K562 (cell line): ENCODE measurements at regions not wholly inside any gene's neighbourhood (a gene's known extent, or its start where the extent isn't known, plus 50 kb on each side); places are given as distances from the start of the nearest gene placed in this dataset.

Source experiments
- ATAC-seq: fragments of 200-7000 bp; cut with Tn5 transposase; 3 replicates; pipeline ENCODE4 v1.9.1; 2020; ENCODE audit warnings: moderate library complexity
- BruUV-seq: library from RNA; stranded (reverse); fragments of 400-500 nt; replicated peaks from 2 replicates; lab custom pipeline; 2021; lab: Mats Ljungman, UMichigan
- CTCF ChIA-PET: fragments of 300-600 bp; formaldehyde crosslinking; extraction: SDS; loops from one replicate; lab custom pipeline; 2021; ENCODE audit warnings: low intra/inter-chr PET ratio; lab: Yijun Ruan, JAX
- POLR2A ChIA-PET: fragments of 300-600, 350-650 bp; sonication (Branson Sonifier 250); formaldehyde crosslinking; extraction: SDS; loops from one replicate; lab custom pipeline; 2021; ENCODE audit warnings: antibody characterized with exemption, inconsistent platforms; lab: Yijun Ruan, JAX
- DNase-seq, 4 experiments: peaks; one replicate each; pipeline versions ENCODE4 v3.0.0 to v3.0.0-alpha.2; 2011 to 2018; ENCODE audit warnings: low spot score in 3 of 4, mixed read lengths in 3 of 4; ENCODE audit errors: extremely low read depth in 1 of 4
- FAIRE-seq: peaks from 2 replicates; lab custom pipeline; 2011; peaks lifted over from hg19 to GRCh38; lab: Jason Lieb, UNC
- H2AFZ ChIP-seq: 2 replicates; pipeline ENCODE4 v1.6.0; 2011; ENCODE audit warnings: low read depth, low read length, control low read depth, inconsistent platforms
- H3K27ac ChIP-seq: fragments of 200-600 bp; 3 replicates; pipeline ENCODE4 v1.8.0; 2011; ENCODE audit warnings: low read depth, mild to moderate bottlenecking, control low read depth, inconsistent platforms, low read length, moderate library complexity, mixed read lengths; ENCODE audit errors: extremely low read depth
- H3K27me3 ChIP-seq, 2 experiments: fragments of 300-600 bp in 1 of 2; 2 replicates in 1 of 2; 3 replicates in 1 of 2; pipeline versions ENCODE4 v1.6.0 to v1.8.0; 2011; ENCODE audit warnings: inconsistent platforms in 2 of 2, low read length in 2 of 2, mild to moderate bottlenecking in 1 of 2, mixed read lengths in 1 of 2, moderate library complexity in 1 of 2; ENCODE audit not compliant: control insufficient read depth in 2 of 2, insufficient read depth in 2 of 2
- H3K36me3 ChIP-seq: fragments of 300-600 bp; 3 replicates; pipeline ENCODE4 v1.8.0; 2011; ENCODE audit warnings: mild to moderate bottlenecking, low read length, inconsistent platforms; ENCODE audit not compliant: control insufficient read depth, insufficient read depth
- H3K4me1 ChIP-seq, 2 experiments: fragments of 200-600 bp in 1 of 2; replicated peaks in 1 of 2; 2 replicates in 1 of 2; 3 replicates in 1 of 2; pipeline versions ENCODE4 v1.5.1 to v1.8.0; 2011; ENCODE audit warnings: inconsistent platforms in 2 of 2, low read length in 2 of 2, mild to moderate bottlenecking in 1 of 2, mixed read lengths in 1 of 2, moderate library complexity in 1 of 2; ENCODE audit not compliant: control insufficient read depth in 2 of 2, insufficient read depth in 2 of 2
- H3K4me2 ChIP-seq: 2 replicates; pipeline ENCODE4 v1.6.1; 2011; ENCODE audit warnings: low read length, control low read depth, inconsistent platforms, mixed read lengths; ENCODE audit not compliant: insufficient read depth
- H3K4me3 ChIP-seq: fragments of 200-600 bp; sonication (generic), shearing (Covaris generic); 2 replicates; pipeline ENCODE4 v1.5.1; 2016; ENCODE audit warnings: control low read depth, inconsistent platforms
- H3K79me2 ChIP-seq: fragments of 200-600 bp; 3 replicates; pipeline ENCODE4 v1.8.0; 2011; ENCODE audit warnings: low read length, inconsistent platforms; ENCODE audit not compliant: control insufficient read depth, insufficient read depth
- H3K9ac ChIP-seq, 2 experiments: 2 replicates each; pipeline versions ENCODE4 v1.6.0 to v1.6.1; 2011; ENCODE audit warnings: low read depth in 2 of 2, low read length in 2 of 2, control low read depth in 1 of 2, inconsistent platforms in 1 of 2, mild to moderate bottlenecking in 1 of 2, mixed read lengths in 1 of 2; ENCODE audit not compliant: insufficient read depth in 1 of 2
- H3K9me1 ChIP-seq: one replicate; pipeline ENCODE4 v1.6.0; 2011; ENCODE audit warnings: inconsistent platforms, mild to moderate bottlenecking, low read length, moderate library complexity; ENCODE audit not compliant: control insufficient read depth, insufficient read depth
- H3K9me3 ChIP-seq: replicated peaks from 2 replicates; pipeline ENCODE4 v1.5.1; 2011; ENCODE audit warnings: low read depth, low read length, inconsistent platforms; ENCODE audit not compliant: control insufficient read depth, insufficient read depth
- H4K20me1 ChIP-seq: replicated peaks from 2 replicates; pipeline ENCODE4 v1.6.1; 2011; ENCODE audit warnings: low read length, inconsistent platforms, mixed read lengths; ENCODE audit not compliant: control insufficient read depth, insufficient read depth
- C11orf30 ChIP-seq: fragments of 450-650 bp; IDR thresholded peaks from 2 replicates; pipeline ENCODE4 v1.6.1; 2016; ENCODE audit warnings: low read depth, mild to moderate bottlenecking
- DDX20 ChIP-seq: fragments of 450-650 bp; IDR thresholded peaks from 2 replicates; pipeline ENCODE4 v1.6.1; 2016; ENCODE audit warnings: missing genetic modification characterization, low read depth, mild to moderate bottlenecking, missing compliant biosample characterization, moderate library complexity
- EP300 ChIP-seq: IDR thresholded peaks from 2 replicates; pipeline ENCODE4 v1.6.1; 2012; ENCODE audit warnings: low read length, improper control_type of control experiment
- KDM2B ChIP-seq: fragments of 250-450 bp; sonication (Bioruptor Pico); IDR thresholded peaks from 2 replicates; pipeline ENCODE4 v1.8.0; 2021; ENCODE audit warnings: mild to moderate bottlenecking, moderate library complexity
- NELFE ChIP-seq: IDR thresholded peaks from 2 replicates; pipeline ENCODE4 v1.6.1; 2011; ENCODE audit warnings: mild to moderate bottlenecking; ENCODE audit not compliant: insufficient read depth, insufficient read length
- NFIC ChIP-seq: fragments of 450-650 bp; IDR thresholded peaks from 2 replicates; pipeline ENCODE4 v1.6.1; 2017; ENCODE audit warnings: mild to moderate bottlenecking, inconsistent platforms
- SMAD3 ChIP-seq: fragments of 450-650 bp; formaldehyde crosslinking; conservative IDR thresholded peaks from 2 replicates; pipeline ENCODE4 v1.4.0; 2020; ENCODE audit warnings: mild to moderate bottlenecking
- TOE1 ChIP-seq, 2 experiments: fragments of 450-650 bp in 1 of 2; sonication (generic) in 1 of 2; formaldehyde crosslinking in 1 of 2; IDR thresholded peaks; 2 replicates each; pipeline versions ENCODE4 v1.7.1 to v1.8.0; 2016 to 2022; ENCODE audit warnings: borderline replicate concordance in 2 of 2, mild to moderate bottlenecking in 2 of 2, antibody characterized with exemption in 1 of 2, inconsistent platforms in 1 of 2, low read depth in 1 of 2, missing genetic modification reagents in 1 of 2, moderate library complexity in 1 of 2
- XRCC3 ChIP-seq: fragments of 450-650 bp; IDR thresholded peaks from 2 replicates; pipeline ENCODE4 v1.6.1; 2017; ENCODE audit warnings: mild to moderate bottlenecking, moderate library complexity
- ZBTB17 ChIP-seq: fragments of 450-650 bp; formaldehyde crosslinking; IDR thresholded peaks from 2 replicates; pipeline ENCODE4 v1.4.0; 2020; ENCODE audit warnings: mild to moderate bottlenecking
- WGBS: fragments of 100-300 bp; shearing (Covaris generic); methylation state at CpG from one replicate; pipeline ENCODE4 v1.1.6; 2016; ENCODE audit warnings: low coverage, mixed read lengths; ENCODE audit not compliant: insufficient coverage; ENCODE audit errors: missing lambda C conversion rate; 5-methylcytosine and 5-hydroxymethylcytosine counted together
- in situ Hi-C: fragments of 300-500 bp; cut with MboI; formaldehyde crosslinking; loops from 4 replicates; pipeline ENCODE4 v1.15.0; 2018; ENCODE audit warnings: inconsistent platforms, mixed read lengths
- intact Hi-C: fragments of 100-400 bp; cut with micrococcal nuclease; formaldehyde crosslinking; loops from 2 replicates; pipeline ENCODE4 v1.14.2; 2022
- TF ChIP-seq, protein P1 (sequence below): IDR thresholded peaks from 2 replicates; pipeline ENCODE4 v1.6.1; 2012; ENCODE audit warnings: low read depth, low read length, improper control_type of control experiment, borderline replicate concordance
- TF ChIP-seq, protein P2 (sequence below): fragments of 450-650 bp; IDR thresholded peaks from 2 replicates; pipeline ENCODE4 v1.6.1; 2014; ENCODE audit warnings: low read depth, mild to moderate bottlenecking, moderate library complexity, borderline replicate concordance

DNA sequence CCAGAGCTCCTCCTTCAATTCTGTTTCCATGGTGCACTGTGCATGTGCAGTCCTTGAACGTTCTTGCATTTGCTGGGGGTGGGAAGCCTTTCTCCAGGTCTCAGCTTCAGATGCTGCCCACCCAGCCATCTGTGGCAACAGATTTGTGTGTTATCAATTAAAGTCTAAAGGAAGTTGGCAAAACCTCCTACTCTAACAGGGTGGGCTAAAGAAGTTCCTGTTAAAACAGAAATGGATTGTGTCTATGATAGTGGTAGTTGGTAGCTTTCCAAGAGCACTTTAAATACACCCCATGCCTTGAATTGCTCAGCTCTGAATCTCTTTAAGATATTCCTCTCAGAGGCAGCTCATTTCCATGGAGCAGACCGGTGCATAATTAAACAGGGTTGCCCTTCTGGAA, 488.0 kb upstream of the SUCLG2 start:
- ChIA-PET POLR2A (no interaction called here), CTCF (no interaction called here)
- H3K27me3 ChIP-seq = no peaks in the 10 kb centered on the region
- no peak overlapping the region for H3K27ac ChIP-seq
- ATAC-seq (no peak), DNase-seq (no peak), FAIRE-seq (no peak)
- intact Hi-C loops = no loop called here
- no peaks in the 10 kb centered on the region for H3K36me3 ChIP-seq
- in situ Hi-C loops = no loop called here
- no peaks in the 10 kb centered on the region for H3K9me1 ChIP-seq
- H4K20me1 ChIP-seq = no peaks in the 10 kb centered on the region
- no peaks in the 10 kb centered on the region for H3K79me2 ChIP-seq
- no peak overlapping the region for H3K9ac ChIP-seq
- TF ChIP-seq KDM2B (CRISPR knock-in tag) (no peak), ZBTB17 (CRISPR knock-in tag) (no peak), DDX20 (no peak)
- H3K9me3 ChIP-seq = no peaks in the 10 kb centered on the region
- H3K4me2 ChIP-seq = no peak overlapping the region
- no peak overlapping the region for H3K4me3 ChIP-seq
- H3K4me1 ChIP-seq = no peaks in the 10 kb centered on the region
- WGBS = 17% methylated on average over 1 of the region's 2 CpGs
- H2AFZ ChIP-seq = no peak overlapping the region
- BruUV-seq = no TSS peak

DNA sequence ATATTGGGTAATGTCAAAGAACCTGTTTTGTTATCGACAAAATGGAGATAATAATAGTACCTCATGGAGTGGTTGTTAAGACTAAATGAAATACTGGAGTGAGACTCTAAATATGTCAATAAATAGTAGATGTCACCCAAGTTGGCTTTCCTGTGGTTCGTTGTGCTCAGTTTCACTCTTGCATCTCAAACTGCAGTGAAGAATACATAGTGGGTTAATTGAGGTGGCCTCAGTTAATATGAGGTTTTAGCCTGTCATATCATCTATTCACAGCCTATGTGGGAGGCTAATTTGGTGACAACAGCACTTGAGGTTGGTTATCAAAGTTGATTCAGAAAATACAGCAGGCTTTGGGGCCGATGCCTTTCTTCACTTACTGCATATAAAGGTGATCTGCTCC, 485.5 kb upstream of the SUCLG2 start:
- ChIA-PET CTCF (no interaction called here), POLR2A (no interaction called here)
- no peak for TF ChIP-seq NFIC
- no peak for TF ChIP-seq SMAD3 (CRISPR knock-in tag)
- TF ChIP-seq, protein P1, sequence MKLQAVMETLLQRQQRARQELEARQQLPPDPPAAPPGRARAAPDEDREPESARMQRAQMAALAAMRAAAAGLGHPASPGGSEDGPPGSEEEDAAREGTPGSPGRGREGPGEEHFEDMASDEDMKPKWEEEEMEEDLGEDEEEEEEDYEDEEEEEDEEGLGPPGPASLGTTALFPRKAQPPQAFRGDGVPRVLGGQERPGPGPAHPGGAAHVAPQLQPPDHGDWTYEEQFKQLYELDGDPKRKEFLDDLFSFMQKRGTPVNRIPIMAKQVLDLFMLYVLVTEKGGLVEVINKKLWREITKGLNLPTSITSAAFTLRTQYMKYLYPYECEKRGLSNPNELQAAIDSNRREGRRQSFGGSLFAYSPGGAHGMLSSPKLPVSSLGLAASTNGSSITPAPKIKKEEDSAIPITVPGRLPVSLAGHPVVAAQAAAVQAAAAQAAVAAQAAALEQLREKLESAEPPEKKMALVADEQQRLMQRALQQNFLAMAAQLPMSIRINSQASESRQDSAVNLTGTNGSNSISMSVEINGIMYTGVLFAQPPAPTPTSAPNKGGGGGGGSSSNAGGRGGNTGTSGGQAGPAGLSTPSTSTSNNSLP = no peak
- TF ChIP-seq NELFE = no peak
- no peak for TF ChIP-seq EP300
- TF ChIP-seq C11orf30 = no peak
- TF ChIP-seq XRCC3 = no peak
- TF ChIP-seq, protein P2, sequence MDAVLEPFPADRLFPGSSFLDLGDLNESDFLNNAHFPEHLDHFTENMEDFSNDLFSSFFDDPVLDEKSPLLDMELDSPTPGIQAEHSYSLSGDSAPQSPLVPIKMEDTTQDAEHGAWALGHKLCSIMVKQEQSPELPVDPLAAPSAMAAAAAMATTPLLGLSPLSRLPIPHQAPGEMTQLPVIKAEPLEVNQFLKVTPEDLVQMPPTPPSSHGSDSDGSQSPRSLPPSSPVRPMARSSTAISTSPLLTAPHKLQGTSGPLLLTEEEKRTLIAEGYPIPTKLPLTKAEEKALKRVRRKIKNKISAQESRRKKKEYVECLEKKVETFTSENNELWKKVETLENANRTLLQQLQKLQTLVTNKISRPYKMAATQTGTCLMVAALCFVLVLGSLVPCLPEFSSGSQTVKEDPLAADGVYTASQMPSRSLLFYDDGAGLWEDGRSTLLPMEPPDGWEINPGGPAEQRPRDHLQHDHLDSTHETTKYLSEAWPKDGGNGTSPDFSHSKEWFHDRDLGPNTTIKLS = no peak
- TF ChIP-seq TOE1 (IDR thresholded peaks at IDR 0.05; ENCODE audit: borderline replicate concordance) = no peak
- no peak for TF ChIP-seq TOE1 (CRISPR knock-in tag; IDR thresholded peaks at IDR 0.05; ENCODE audit: borderline replicate concordance, low read depth)

More for the DNA sequence above, 485.5 kb upstream of the SUCLG2 start:
- H3K4me1 ChIP-seq = no peaks in the 10 kb centered on the region
- intact Hi-C loops (no loop called here), in situ Hi-C loops (no loop called here)
- 3% methylated on average over 3 of the region's 3 CpGs for WGBS
- no peak overlapping the region for H3K4me3 ChIP-seq
- no peaks in the 10 kb centered on the region for H3K79me2 ChIP-seq
- no peak overlapping the region for H3K27ac ChIP-seq
- no peak overlapping the region for H3K9ac ChIP-seq
- no peaks in the 10 kb centered on the region for H4K20me1 ChIP-seq
- H3K9me1 ChIP-seq = no peaks in the 10 kb centered on the region
- no peak overlapping the region for H2AFZ ChIP-seq
- no peaks in the 10 kb centered on the region for H3K9me3 ChIP-seq
- H3K36me3 ChIP-seq = no peaks in the 10 kb centered on the region
- BruUV-seq = no TSS peak
- no peak for DNase-seq
- no peaks in the 10 kb centered on the region for H3K27me3 ChIP-seq
- no peak for ATAC-seq
- no peak for FAIRE-seq
- no peak overlapping the region for H3K4me2 ChIP-seq
